Peyer's patch (tissue), 4 donors: ENCODE measurements at regions not wholly inside any gene's neighbourhood (a gene's known extent, or its start where the extent isn't known, plus 50 kb on each side); places are given as distances from the start of the nearest gene placed in this dataset.

ENCODE experiments used
- POLR2A ChIP-seq, 2 donors: fragments of 450-650 bp; IDR thresholded peaks; one replicate each; pipeline ENCODE4 v1.5.1; 2017; ENCODE audit warnings: antibody characterized with exemption in 2 of 2, mild to moderate bottlenecking in 2 of 2, moderate library complexity in 2 of 2
- TF ChIP-seq, protein P1 (sequence below), 6 experiments: fragments of 450-650 bp in 4 of 6; fragments of 200-600 bp in 2 of 6; sonication (generic) in 1 of 6; IDR thresholded peaks; one replicate each; pipeline ENCODE4 v1.5.1; 2017 to 2019; ENCODE audit warnings: antibody characterized with exemption in 6 of 6, mild to moderate bottlenecking in 3 of 6, moderate library complexity in 1 of 6

- no peak for TF ChIP-seq POLR2A (IDR thresholded peaks at IDR 0.05)
- TF ChIP-seq, protein P1, sequence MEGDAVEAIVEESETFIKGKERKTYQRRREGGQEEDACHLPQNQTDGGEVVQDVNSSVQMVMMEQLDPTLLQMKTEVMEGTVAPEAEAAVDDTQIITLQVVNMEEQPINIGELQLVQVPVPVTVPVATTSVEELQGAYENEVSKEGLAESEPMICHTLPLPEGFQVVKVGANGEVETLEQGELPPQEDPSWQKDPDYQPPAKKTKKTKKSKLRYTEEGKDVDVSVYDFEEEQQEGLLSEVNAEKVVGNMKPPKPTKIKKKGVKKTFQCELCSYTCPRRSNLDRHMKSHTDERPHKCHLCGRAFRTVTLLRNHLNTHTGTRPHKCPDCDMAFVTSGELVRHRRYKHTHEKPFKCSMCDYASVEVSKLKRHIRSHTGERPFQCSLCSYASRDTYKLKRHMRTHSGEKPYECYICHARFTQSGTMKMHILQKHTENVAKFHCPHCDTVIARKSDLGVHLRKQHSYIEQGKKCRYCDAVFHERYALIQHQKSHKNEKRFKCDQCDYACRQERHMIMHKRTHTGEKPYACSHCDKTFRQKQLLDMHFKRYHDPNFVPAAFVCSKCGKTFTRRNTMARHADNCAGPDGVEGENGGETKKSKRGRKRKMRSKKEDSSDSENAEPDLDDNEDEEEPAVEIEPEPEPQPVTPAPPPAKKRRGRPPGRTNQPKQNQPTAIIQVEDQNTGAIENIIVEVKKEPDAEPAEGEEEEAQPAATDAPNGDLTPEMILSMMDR (IDR thresholded peaks at IDR 0.05), result no peak
Measured at GRCh38 chr5:99901972-99902371, 633.2 kb upstream of the FAM174A start.
